ENCODE measurements at regions not wholly inside any gene's neighbourhood (a gene's known extent, or its start where the extent isn't known, plus 50 kb on each side); places are given as distances from the start of the nearest gene placed in this dataset.

DNA sequence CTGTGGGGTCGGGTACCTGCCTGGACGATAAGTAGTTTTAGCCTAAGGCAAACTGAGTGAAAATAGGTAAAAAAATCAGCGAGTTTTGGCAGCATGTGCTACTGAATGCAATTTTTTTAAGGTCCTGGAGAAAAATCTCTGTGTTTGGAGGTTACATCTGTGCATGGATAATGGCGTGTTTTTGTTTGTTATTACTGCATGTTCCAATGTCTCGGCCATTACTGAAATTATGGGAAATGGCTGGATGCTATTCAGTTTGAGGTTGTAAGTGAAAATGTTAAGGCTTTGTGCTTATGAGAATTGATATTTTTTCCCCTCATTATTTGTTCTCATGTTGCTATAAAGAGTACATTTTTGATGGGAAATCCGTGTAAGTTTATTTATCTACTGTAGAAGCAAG lies 441.7 kb downstream of the PRDM2 start:
- TF ChIP-seq CTCF (conservative IDR thresholded peaks at IDR 0.05) (no peak), ZFX (IDR thresholded peaks at IDR 0.05) (no peak)

All from C4-2B (cell line).